Adrenal gland (tissue), 5 donors: ENCODE measurements at regions not wholly inside any gene's neighbourhood (a gene's known extent, or its start where the extent isn't known, plus 50 kb on each side); places are given as distances from the start of the nearest gene placed in this dataset.

ENCODE experiments used
- CTCF ChIP-seq, 6 experiments: fragments of 450-650 bp in 4 of 6; fragments of 200-600 bp in 2 of 6; sonication (generic) in 1 of 6; IDR thresholded peaks; 1 replicate in 5 of 6; 2 replicates in 1 of 6; pipeline versions ENCODE4 v1.5.1 to v1.8.0; 2016 to 2021; ENCODE audit warnings: antibody characterized with exemption in 6 of 6, mild to moderate bottlenecking in 2 of 6, moderate library complexity in 1 of 6
- POLR2A ChIP-seq, 2 donors: fragments of 450-650 bp; IDR thresholded peaks; one replicate each; pipeline ENCODE4 v1.6.1; 2017; ENCODE audit warnings: antibody characterized with exemption in 2 of 2, mild to moderate bottlenecking in 2 of 2, moderate library complexity in 1 of 2
- donor health status: DM: no; HTN: no; CAD: no.

GRCh38 chr4:170428929-170429328, 339.2 kb upstream of the AADAT start:
- TF ChIP-seq CTCF (IDR thresholded peaks at IDR 0.05) (no peak), POLR2A (IDR thresholded peaks at IDR 0.05) (no peak)
